Aorta (tissue), 5 donors: ENCODE measurements at regions not wholly inside any gene's neighbourhood (a gene's known extent, or its start where the extent isn't known, plus 50 kb on each side); places are given as distances from the start of the nearest gene placed in this dataset.

Experiments used
- ATAC-seq: fragments of 200-7000 bp; cut with Tn5 transposase; one replicate; pipeline ENCODE4 v1.9.1; 2022; ENCODE audit warnings: moderate library complexity; ENCODE audit not compliant: low FRiP score
- DNase-seq, 2 donors: peaks; one replicate each; pipeline ENCODE4 v3.0.0-alpha.2; 2020
- H3K27ac ChIP-seq, 2 donors: one replicate each; pipeline ENCODE4 v1.5.1; 2013; ENCODE audit warnings: low read length in 2 of 2, mild to moderate bottlenecking in 2 of 2, moderate library complexity in 2 of 2, control low read depth in 1 of 2, inconsistent platforms in 1 of 2, low read depth in 1 of 2
- H3K27me3 ChIP-seq, 2 donors: one replicate each; pipeline ENCODE4 v1.6.1; 2013; ENCODE audit warnings: control low read depth in 1 of 2, low read length in 1 of 2, mild to moderate bottlenecking in 1 of 2, moderate library complexity in 1 of 2; ENCODE audit not compliant: insufficient read depth in 2 of 2, control insufficient read depth in 1 of 2
- H3K36me3 ChIP-seq, 2 donors: one replicate each; pipeline ENCODE4 v1.6.1; 2013; ENCODE audit warnings: control low read depth in 1 of 2, low read length in 1 of 2, mild to moderate bottlenecking in 1 of 2; ENCODE audit not compliant: insufficient read depth in 2 of 2, control insufficient read depth in 1 of 2
- H3K4me1 ChIP-seq, 2 donors: one replicate each; pipeline ENCODE4 v1.6.1; 2013; ENCODE audit warnings: low read length in 2 of 2, control low read depth in 1 of 2, mild to moderate bottlenecking in 1 of 2, moderate library complexity in 1 of 2; ENCODE audit not compliant: insufficient read depth in 2 of 2, control insufficient read depth in 1 of 2
- H3K4me3 ChIP-seq, 2 donors: one replicate each; pipeline ENCODE4 v1.5.1; 2013; ENCODE audit warnings: low read length in 2 of 2, control low read depth in 1 of 2, mild to moderate bottlenecking in 1 of 2
- H3K9me3 ChIP-seq: one replicate; pipeline ENCODE4 v1.6.1; 2013; ENCODE audit warnings: mild to moderate bottlenecking, low read length; ENCODE audit not compliant: control insufficient read depth
- WGBS, 2 donors: extraction: QIAGEN DNeasy Blood & Tissue Kit; methylation state at CpG; one replicate each; pipeline ENCODE4 v1.1.7; 2013; 5-methylcytosine and 5-hydroxymethylcytosine counted together
- intact Hi-C, 2 donors: fragments of 100-400 bp; cut with DNase I; formaldehyde crosslinking; loops; one replicate each; pipeline versions ENCODE4 v1.14.2 to v1.15.0; 2022
- donor health status: healthy with polysubstance abuse.
- donor health status: Bipolar disorder and iron deficiency.
- donor health status: DM: no; HTN: no; CAD: no.
- donor health status: DM: no; HTN: no; CAD: no.
- donor health status: DM: yes; HTN: yes; CAD: no.

- intact Hi-C loops: no loop called here
- DNase-seq: no peak
- ATAC-seq: no peak
- H3K4me1 ChIP-seq: no peaks in the 10 kb centered on the region
- H3K9me3 ChIP-seq: no peaks in the 10 kb centered on the region
- WGBS, 2 donors: 94% methylated on average over 5 of the region's 5 CpGs
- H3K4me3 ChIP-seq: no peak overlapping the region
- no peaks in the 10 kb centered on the region for H3K36me3 ChIP-seq
- no peaks in the 10 kb centered on the region for H3K27me3 ChIP-seq
- H3K27ac ChIP-seq: no peak overlapping the region
These were observed 89.0 kb upstream of the RASGRF1 start for GRCh38 chr15:79179597-79179996.

GRCh38 chr15:79179108-79179561 lies 88.6 kb upstream of the RASGRF1 start:
- H3K4me1 ChIP-seq: no peaks in the 10 kb centered on the region
- H3K27ac ChIP-seq: no peak overlapping the region
- intact Hi-C loops: no loop called here
- H3K9me3 ChIP-seq: no peaks in the 10 kb centered on the region
- H3K36me3 ChIP-seq: no peaks in the 10 kb centered on the region
- no peak overlapping the region for H3K4me3 ChIP-seq
- DNase-seq (no peak), ATAC-seq (no peak)
- no peaks in the 10 kb centered on the region for H3K27me3 ChIP-seq
- WGBS, 2 donors: 84 to 87% methylated on average over 14 of the region's 14 CpGs

- ATAC-seq: no peak
- H3K27ac ChIP-seq: no peak overlapping the region
- no peaks in the 10 kb centered on the region for H3K27me3 ChIP-seq
- H3K4me1 ChIP-seq: no peaks in the 10 kb centered on the region
- H3K9me3 ChIP-seq: no peaks in the 10 kb centered on the region
- intact Hi-C loops: no loop called here
- no peaks in the 10 kb centered on the region for H3K36me3 ChIP-seq
- DNase-seq: no peak
- no peak overlapping the region for H3K4me3 ChIP-seq
- WGBS, 2 donors: 88% methylated on average over 9 of the region's 9 CpGs
These were observed 88.0 kb upstream of the RASGRF1 start for GRCh38 chr15:79178594-79178993.

- Histone ChIP-seq H3K4me3 (no peak overlapping the region), H3K4me1 (no peaks in the 10 kb centered on the region), H3K27ac (no peak overlapping the region), H3K27me3 (no peaks in the 10 kb centered on the region), H3K9me3 (no peaks in the 10 kb centered on the region), H3K36me3 (no peaks in the 10 kb centered on the region)
- intact Hi-C loops: no loop called here
- ATAC-seq: no peak
- DNase-seq: no peak
- WGBS, 2 donors: 82 to 95% methylated on average over 1 of the region's 1 CpG
These were observed 85.6 kb upstream of the RASGRF1 start for GRCh38 chr15:79176151-79176550.

GRCh38 chr15:79172801-79173460 lies 82.4 kb upstream of the RASGRF1 start:
- Histone ChIP-seq H3K4me1 (no peaks in the 10 kb centered on the region), H3K27me3 (no peaks in the 10 kb centered on the region), H3K36me3 (no peaks in the 10 kb centered on the region), H3K9me3 (no peaks in the 10 kb centered on the region), H3K4me3 (no peak overlapping the region), H3K27ac (no peak overlapping the region)
- WGBS, 2 donors: 81 to 89% methylated on average over 10 of the region's 10 CpGs
- DNase-seq (no peak), ATAC-seq (no peak)
- intact Hi-C loops: no loop called here

- H3K27ac ChIP-seq: no peak overlapping the region
- 71 to 73% methylated on average over 7 of the region's 7 CpGs for WGBS, 2 donors
- H3K4me1 ChIP-seq: no peaks in the 10 kb centered on the region
- DNase-seq: no peak
- no peaks in the 10 kb centered on the region for H3K9me3 ChIP-seq
- no peak for ATAC-seq
- no peaks in the 10 kb centered on the region for H3K27me3 ChIP-seq
- no peaks in the 10 kb centered on the region for H3K36me3 ChIP-seq
- intact Hi-C loops: no loop called here
- H3K4me3 ChIP-seq: no peak overlapping the region
These were observed 81.5 kb upstream of the RASGRF1 start for GRCh38 chr15:79172032-79172481.

- DNase-seq: no peak
- H3K4me1 ChIP-seq: no peaks in the 10 kb centered on the region
- no peak for ATAC-seq
- no peaks in the 10 kb centered on the region for H3K9me3 ChIP-seq
- WGBS, 2 donors: 61 to 71% methylated on average over 11 of the region's 11 CpGs
- no peak overlapping the region for H3K27ac ChIP-seq
- H3K4me3 ChIP-seq: no peak overlapping the region
- intact Hi-C loops: no loop called here
- H3K36me3 ChIP-seq: no peaks in the 10 kb centered on the region
- no peaks in the 10 kb centered on the region for H3K27me3 ChIP-seq
These were observed 80.9 kb upstream of the RASGRF1 start for GRCh38 chr15:79171320-79172031.

- ATAC-seq: no peak
- H3K27ac ChIP-seq: no peak overlapping the region
These were observed 79.7 kb upstream of the RASGRF1 start for GRCh38 chr15:79170256-79170664.

GRCh38 chr15:79169526-79170133 lies 79.0 kb upstream of the RASGRF1 start:
- Histone ChIP-seq H3K27ac (no peak overlapping the region), H3K4me3 (no peak overlapping the region), H3K9me3 (no peaks in the 10 kb centered on the region), H3K36me3 (no peaks in the 10 kb centered on the region), H3K4me1 (no peaks in the 10 kb centered on the region), H3K27me3 (no peaks in the 10 kb centered on the region)
- DNase-seq (no peak), ATAC-seq (peak; percentile 35)
- intact Hi-C loops: no loop called here
- WGBS, 2 donors: 23 to 25% methylated on average over 4 of the region's 4 CpGs

More at GRCh38 chr15:79170256-79170664, 79.7 kb upstream of the RASGRF1 start:
- intact Hi-C loops: no loop called here
- Histone ChIP-seq H3K9me3 (no peaks in the 10 kb centered on the region), H3K36me3 (no peaks in the 10 kb centered on the region), H3K4me1 (no peaks in the 10 kb centered on the region), H3K4me3 (no peak overlapping the region), H3K27me3 (no peaks in the 10 kb centered on the region)
- DNase-seq: no peak
- 21 to 22% methylated on average over 6 of the region's 6 CpGs for WGBS, 2 donors
